OCI-LY7 (cell line): ENCODE measurements at regions not wholly inside any gene's neighbourhood (a gene's known extent, or its start where the extent isn't known, plus 50 kb on each side); places are given as distances from the start of the nearest gene placed in this dataset.
"Not testable (repeated sequence)": the region's sequence is repeated elsewhere in the genome, so short reads cannot be mapped to it uniquely, and the experiment has no call there.

Experiments used
- BruUV-seq: library from RNA; stranded (reverse); fragments of 400-500 nt; replicated peaks from 2 replicates; lab custom pipeline; 2021; lab: Mats Ljungman, UMichigan
- CTCF ChIA-PET: fragments of 300-600 bp; sonication (Branson Sonifier 250); formaldehyde crosslinking; loops from one replicate; lab custom pipeline; 2022; ENCODE audit warnings: antibody characterized with exemption; ENCODE audit not compliant: unreplicated experiment; lab: Charles Lee
- POLR2A ChIA-PET: fragments of 300-600 bp; sonication (Branson Sonifier 250); formaldehyde crosslinking; loops from one replicate; lab custom pipeline; 2022; ENCODE audit warnings: antibody characterized with exemption; lab: Charles Lee
- DNase-seq: peaks from one replicate; pipeline ENCODE4 v3.0.0-alpha.2; 2015; ENCODE audit warnings: low spot score
- H2AFZ ChIP-seq: fragments of 200-600 bp; sonication (generic), shearing (Covaris generic); 2 replicates; pipeline ENCODE4 v1.6.1; 2014; ENCODE audit warnings: mild to moderate bottlenecking, antibody characterized with exemption, low read length, moderate library complexity
- H3K27ac ChIP-seq: fragments of 200-600 bp; sonication (generic); 2 replicates; pipeline ENCODE4 v1.5.1; 2014; ENCODE audit warnings: mixed run types, low read depth, mild to moderate bottlenecking, moderate library complexity, low read length, inconsistent platforms; ENCODE audit not compliant: poor library complexity, severe bottlenecking
- H3K36me3 ChIP-seq: fragments of 200-600 bp; sonication (generic); 2 replicates; pipeline ENCODE4 v1.6.1; 2014; ENCODE audit warnings: mild to moderate bottlenecking, antibody characterized with exemption, low read length, moderate library complexity, mixed read lengths; ENCODE audit not compliant: insufficient read depth
- H3K4me1 ChIP-seq: fragments of 200-600 bp; sonication (generic); 2 replicates; pipeline ENCODE4 v1.5.1; 2014; ENCODE audit warnings: mild to moderate bottlenecking, low read length; ENCODE audit not compliant: insufficient read depth, poor library complexity, severe bottlenecking
- H3K4me2 ChIP-seq: fragments of 200-600 bp; sonication (generic); 2 replicates; pipeline ENCODE4 v1.6.1; 2014; ENCODE audit warnings: mild to moderate bottlenecking, low read length
- H3K4me3 ChIP-seq: fragments of 200-600 bp; sonication (generic); 2 replicates; pipeline ENCODE4 v1.5.1; 2014; ENCODE audit warnings: mild to moderate bottlenecking, low read depth, low read length; ENCODE audit not compliant: poor library complexity, severe bottlenecking
- H3K79me2 ChIP-seq: fragments of 200-600 bp; sonication (generic); 2 replicates; pipeline ENCODE4 v1.6.1; 2016; ENCODE audit warnings: low read depth, mild to moderate bottlenecking, low read length, moderate library complexity, mixed read lengths; ENCODE audit not compliant: insufficient read depth
- H3K9me2 ChIP-seq: fragments of 200-600 bp; sonication (generic); 2 replicates; pipeline ENCODE4 v1.6.1; 2016; ENCODE audit warnings: mild to moderate bottlenecking, low read length, mixed read lengths; ENCODE audit not compliant: insufficient read depth
- H3K9me3 ChIP-seq: fragments of 200-600 bp; sonication (generic); 2 replicates; pipeline ENCODE4 v1.6.1; 2014; ENCODE audit warnings: mild to moderate bottlenecking, mixed run types, low read length, mixed read lengths
- H4K20me1 ChIP-seq: fragments of 200-600 bp; sonication (generic); 2 replicates; pipeline ENCODE4 v1.6.1; 2014; ENCODE audit warnings: mild to moderate bottlenecking, antibody characterized with exemption, low read length, moderate library complexity, mixed read lengths; ENCODE audit not compliant: insufficient read depth
- CTCF ChIP-seq: fragments of 200-600 bp; sonication (generic); conservative IDR thresholded peaks from 2 replicates; pipeline ENCODE4 v1.5.1; 2014; ENCODE audit warnings: mild to moderate bottlenecking, antibody characterized with exemption, low read length, moderate library complexity, mixed read lengths
- EZH2phosphoT487 ChIP-seq: fragments of 200-600 bp; sonication (generic); IDR thresholded peaks from 2 replicates; pipeline ENCODE4 v1.6.1; 2018; ENCODE audit warnings: low read depth, borderline replicate concordance, mild to moderate bottlenecking, mixed run types, antibody characterized with exemption, low read length, moderate library complexity, mixed read lengths
- intact Hi-C: fragments of 100-400 bp; cut with micrococcal nuclease; formaldehyde crosslinking; loops from one replicate; pipeline ENCODE4 v1.10.0; 2022; ENCODE audit not compliant: unreplicated experiment

GRCh38 chr13:64480672-64481071 is 2749.5 kb downstream of the PCDH9 start:
- Histone ChIP-seq H3K4me1 (no peaks in the 10 kb centered on the region), H3K9me3 (no peaks in the 10 kb centered on the region), H3K79me2 (no peaks in the 10 kb centered on the region), H2AFZ (no peak overlapping the region), H3K27ac (no peak overlapping the region), H3K4me3 (no peak overlapping the region), H3K9me2 (no peaks in the 10 kb centered on the region), H4K20me1 (no peaks in the 10 kb centered on the region), H3K36me3 (no peaks in the 10 kb centered on the region), H3K4me2 (no peak overlapping the region)
- intact Hi-C loops: no loop called here
- POLR2A ChIA-PET: no interaction called here
- DNase-seq: no peak
- BruUV-seq: no TSS peak
- CTCF ChIA-PET: no interaction called here
- TF ChIP-seq CTCF: no peak
- no peak for TF ChIP-seq EZH2phosphoT487

DNA sequence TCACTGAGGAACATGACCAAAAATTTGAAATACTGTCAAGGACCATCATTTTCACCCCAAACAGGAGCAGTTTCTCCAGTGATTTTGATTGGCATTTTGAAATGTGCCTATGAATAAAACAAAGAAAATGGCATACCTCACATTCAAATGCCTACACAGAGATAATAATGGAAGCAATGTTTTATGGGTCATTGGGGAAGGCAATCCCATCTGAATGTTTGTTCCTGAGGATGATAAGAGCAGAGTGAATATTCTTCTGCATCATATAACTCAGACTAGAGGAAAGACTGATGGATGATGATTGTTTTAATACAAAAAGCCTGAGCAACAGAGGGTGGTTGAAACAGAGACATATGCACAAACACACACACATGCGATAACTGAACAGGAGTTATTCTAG is 2749.9 kb downstream of the PCDH9 start:
- no peak overlapping the region for H3K4me2 ChIP-seq
- H3K9me3 ChIP-seq: no peaks in the 10 kb centered on the region
- no peaks in the 10 kb centered on the region for H3K4me1 ChIP-seq
- H2AFZ ChIP-seq: no peak overlapping the region
- no peaks in the 10 kb centered on the region for H3K36me3 ChIP-seq
- no peak overlapping the region for H3K27ac ChIP-seq
- H4K20me1 ChIP-seq: no peaks in the 10 kb centered on the region
- H3K9me2 ChIP-seq: no peaks in the 10 kb centered on the region
- TF ChIP-seq EZH2phosphoT487 (no peak), CTCF (no peak)
- BruUV-seq: no TSS peak
- ChIA-PET POLR2A (interaction anchor here (0.7 kb wide), 1 partner anchor 182 kb away, joined by 3 read pairs; no protein-coding TSS in a partner anchor), CTCF (no interaction called here)
- no peak overlapping the region for H3K4me3 ChIP-seq
- H3K79me2 ChIP-seq: no peaks in the 10 kb centered on the region
- intact Hi-C loops: no loop called here
- no peak for DNase-seq

- H3K36me3 ChIP-seq: no peaks in the 10 kb centered on the region
- no peaks in the 10 kb centered on the region for H3K79me2 ChIP-seq
- no peak overlapping the region for H3K4me2 ChIP-seq
- no peaks in the 10 kb centered on the region for H3K4me1 ChIP-seq
- H4K20me1 ChIP-seq: no peaks in the 10 kb centered on the region
- H3K4me3 ChIP-seq: no peak overlapping the region
- no peak for DNase-seq
- no peaks in the 10 kb centered on the region for H3K9me3 ChIP-seq
- TF ChIP-seq EZH2phosphoT487 (no peak), CTCF (no peak)
- H2AFZ ChIP-seq: no peak overlapping the region
- H3K27ac ChIP-seq: no peak overlapping the region
- BruUV-seq: no TSS peak
- ChIA-PET CTCF (no interaction called here), POLR2A (interaction anchor here (0.6 kb wide), 1 partner anchor 1069 kb away, joined by 5 read pairs; no protein-coding TSS in a partner anchor)
- H3K9me2 ChIP-seq: no peaks in the 10 kb centered on the region
- intact Hi-C loops: no loop called here
Measured at GRCh38 chr13:64477146-64477545, 2753.0 kb downstream of the PCDH9 start.

DNA sequence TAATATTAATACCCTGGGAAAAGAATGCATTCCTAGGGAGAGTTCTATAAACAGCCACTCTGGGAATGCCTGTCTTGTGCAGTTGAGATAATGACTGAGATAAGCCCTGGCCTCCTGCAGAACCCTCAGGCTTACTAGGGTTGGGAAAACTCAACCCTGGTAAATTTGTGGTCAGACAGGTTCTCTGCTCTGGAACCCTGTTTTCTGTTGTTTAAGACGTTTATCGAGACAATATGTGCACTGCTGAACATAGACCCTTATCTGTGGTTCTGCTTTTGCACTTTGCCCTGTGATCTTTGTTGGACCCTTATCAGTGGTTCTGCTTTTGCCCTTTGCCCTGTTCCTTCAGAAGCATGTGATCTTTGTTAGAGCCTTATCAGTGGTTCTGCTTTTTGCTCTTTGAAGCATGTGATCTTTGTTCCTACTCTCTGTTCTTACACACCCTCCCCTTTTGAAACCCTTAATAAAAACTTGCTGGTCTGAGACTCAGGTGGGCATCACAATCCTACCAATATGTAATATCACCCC is 2754.0 kb downstream of the PCDH9 start:
- POLR2A ChIA-PET: interaction anchor here (0.6 kb wide), 1 partner anchor 225 kb away, joined by 4 read pairs; no protein-coding TSS in a partner anchor
- H2AFZ ChIP-seq, H3K9me3 ChIP-seq, DNase-seq, H3K27ac ChIP-seq, H3K79me2 ChIP-seq, H4K20me1 ChIP-seq, CTCF ChIA-PET, BruUV-seq, H3K4me2 ChIP-seq, H3K4me3 ChIP-seq, H3K4me1 ChIP-seq, H3K36me3 ChIP-seq, H3K9me2 ChIP-seq, intact Hi-C loops: not testable (repeated sequence)
